ENCODE measurements at regions not wholly inside any gene's neighbourhood (a gene's known extent, or its start where the extent isn't known, plus 50 kb on each side); places are given as distances from the start of the nearest gene placed in this dataset.

DNA sequence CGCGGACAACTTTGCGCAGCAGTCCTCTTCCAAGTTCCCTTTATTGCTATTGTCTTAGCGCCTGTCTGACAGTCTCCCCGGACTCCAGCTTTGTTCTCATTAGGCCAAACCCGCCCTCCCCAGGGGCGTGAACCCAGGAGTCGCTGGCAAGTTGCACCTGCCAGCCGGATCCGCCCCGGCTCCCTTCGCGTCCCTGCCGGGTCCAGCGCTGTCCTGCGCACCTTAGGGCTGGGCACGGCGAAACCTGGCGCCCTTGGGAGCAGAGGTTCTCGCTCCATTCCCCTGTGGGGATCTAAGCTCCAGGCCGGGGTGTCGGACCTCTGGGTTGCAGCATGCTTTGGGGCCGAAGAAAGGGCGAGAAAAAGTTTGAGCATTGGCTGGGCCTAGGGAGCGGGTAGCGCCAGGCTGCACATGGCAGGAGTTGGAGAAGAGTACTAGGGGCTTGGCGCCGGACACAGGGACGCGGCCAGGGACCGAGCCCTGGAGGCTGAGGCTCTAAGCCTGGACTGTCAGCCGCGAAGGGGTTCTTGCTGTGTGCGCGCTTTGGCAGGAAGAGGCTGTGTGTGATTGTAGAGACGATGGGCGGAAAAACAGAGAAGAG is 335.1 kb upstream of the THRB start:
- H3K4me1 Mint-ChIP-seq (ENCODE audit: low read depth): no peaks in the 10 kb centered on the region
- DNase-seq (no peak), ATAC-seq (no peak)
- intact Hi-C loops (cut with micrococcal nuclease): no loop called here
- no peak overlapping the region for H3K27ac Mint-ChIP-seq
- no peak overlapping the region for H3K4me3 Mint-ChIP-seq
- H3K9me3 Mint-ChIP-seq: no peaks in the 10 kb centered on the region
- ChIA-PET CTCF (no interaction called here), POLR2A (no interaction called here)
- H3K27me3 Mint-ChIP-seq: peaks cover 34% of the 10 kb centered on the region
- TF ChIP-seq, protein P1, sequence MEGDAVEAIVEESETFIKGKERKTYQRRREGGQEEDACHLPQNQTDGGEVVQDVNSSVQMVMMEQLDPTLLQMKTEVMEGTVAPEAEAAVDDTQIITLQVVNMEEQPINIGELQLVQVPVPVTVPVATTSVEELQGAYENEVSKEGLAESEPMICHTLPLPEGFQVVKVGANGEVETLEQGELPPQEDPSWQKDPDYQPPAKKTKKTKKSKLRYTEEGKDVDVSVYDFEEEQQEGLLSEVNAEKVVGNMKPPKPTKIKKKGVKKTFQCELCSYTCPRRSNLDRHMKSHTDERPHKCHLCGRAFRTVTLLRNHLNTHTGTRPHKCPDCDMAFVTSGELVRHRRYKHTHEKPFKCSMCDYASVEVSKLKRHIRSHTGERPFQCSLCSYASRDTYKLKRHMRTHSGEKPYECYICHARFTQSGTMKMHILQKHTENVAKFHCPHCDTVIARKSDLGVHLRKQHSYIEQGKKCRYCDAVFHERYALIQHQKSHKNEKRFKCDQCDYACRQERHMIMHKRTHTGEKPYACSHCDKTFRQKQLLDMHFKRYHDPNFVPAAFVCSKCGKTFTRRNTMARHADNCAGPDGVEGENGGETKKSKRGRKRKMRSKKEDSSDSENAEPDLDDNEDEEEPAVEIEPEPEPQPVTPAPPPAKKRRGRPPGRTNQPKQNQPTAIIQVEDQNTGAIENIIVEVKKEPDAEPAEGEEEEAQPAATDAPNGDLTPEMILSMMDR (IDR thresholded peaks at IDR 0.05): no peak
- H3K36me3 Mint-ChIP-seq (ENCODE audit: low read depth): no peaks in the 10 kb centered on the region

DNA sequence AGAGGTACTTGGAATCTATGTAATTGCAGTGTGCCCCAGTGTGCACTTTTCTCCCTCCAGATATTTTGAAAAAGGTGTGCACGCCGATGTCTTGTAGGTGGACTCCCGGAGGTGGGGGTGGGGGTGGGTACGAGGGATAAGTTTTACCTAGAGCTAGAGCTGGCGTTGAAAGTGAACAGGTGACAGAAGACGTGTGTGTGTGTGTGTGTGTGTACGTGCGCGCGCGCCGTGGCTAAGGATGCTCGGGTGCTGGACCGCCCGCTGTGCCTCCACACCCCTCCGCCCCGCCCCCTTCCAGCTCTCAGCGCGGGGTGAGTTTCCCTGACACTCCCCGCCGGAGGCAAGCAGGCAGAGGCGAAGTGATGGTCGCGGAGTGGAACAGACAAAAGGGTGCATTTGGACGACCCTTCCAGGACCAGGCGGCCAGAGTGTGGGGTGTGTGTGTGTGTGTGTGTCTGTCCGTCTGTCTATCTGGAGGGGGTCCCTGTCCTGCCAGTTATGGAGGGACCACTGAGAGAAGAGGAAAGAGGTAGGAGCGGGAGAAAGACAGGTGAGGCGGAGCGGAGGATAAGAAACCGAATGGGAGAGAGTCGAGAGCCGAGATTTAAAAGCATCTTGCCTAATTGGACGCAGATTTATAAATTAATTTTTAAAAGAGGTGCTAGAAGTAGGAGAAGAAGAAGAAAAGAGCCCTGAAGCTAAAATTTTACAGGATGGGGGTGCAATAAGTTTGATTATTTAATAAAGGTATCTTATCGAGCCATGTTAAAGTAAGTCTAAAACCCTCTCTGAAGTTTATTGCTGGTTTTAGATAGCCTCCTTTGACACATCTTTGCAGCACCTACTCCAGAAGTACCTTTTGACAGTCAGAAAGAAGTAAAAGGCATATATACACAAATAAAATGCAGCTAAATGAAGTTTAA is 335.8 kb upstream of the THRB start:
- no peak overlapping the region for H3K4me3 Mint-ChIP-seq
- intact Hi-C loops (cut with micrococcal nuclease): no loop called here
- peaks cover 33% of the 10 kb centered on the region for H3K27me3 Mint-ChIP-seq
- DNase-seq: no peak
- no peak for ATAC-seq
- no peaks in the 10 kb centered on the region for H3K9me3 Mint-ChIP-seq
- TF ChIP-seq, protein P1 (IDR thresholded peaks at IDR 0.05): no peak
- no peaks in the 10 kb centered on the region for H3K4me1 Mint-ChIP-seq (ENCODE audit: low read depth)
- no peak overlapping the region for H3K27ac Mint-ChIP-seq
- ChIA-PET POLR2A (no interaction called here), CTCF (no interaction called here)
- no peaks in the 10 kb centered on the region for H3K36me3 Mint-ChIP-seq (ENCODE audit: low read depth)

DNA sequence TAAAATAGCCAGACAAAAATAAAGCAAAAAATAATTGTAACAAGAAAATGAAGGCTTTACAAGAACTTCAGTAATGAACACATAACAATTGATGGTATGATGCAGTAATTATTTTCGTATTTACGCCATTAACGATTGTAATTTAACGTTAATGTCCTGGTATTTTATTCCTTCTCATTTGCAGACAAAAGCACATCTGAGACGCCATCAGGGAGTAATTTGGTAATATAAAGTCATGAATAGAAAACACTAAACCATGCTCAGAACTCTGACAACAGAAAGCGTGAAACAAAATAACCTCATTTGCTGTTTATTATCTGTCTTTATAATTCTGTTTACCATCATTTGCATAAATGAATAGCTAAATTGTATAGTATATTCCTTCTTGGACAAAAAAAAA is 336.6 kb upstream of the THRB start:
- no peaks in the 10 kb centered on the region for H3K9me3 Mint-ChIP-seq
- H3K36me3 Mint-ChIP-seq (ENCODE audit: low read depth): no peaks in the 10 kb centered on the region
- peaks cover 33% of the 10 kb centered on the region for H3K27me3 Mint-ChIP-seq
- ChIA-PET POLR2A (no interaction called here), CTCF (no interaction called here)
- H3K4me1 Mint-ChIP-seq (ENCODE audit: low read depth): no peaks in the 10 kb centered on the region
- no peak overlapping the region for H3K4me3 Mint-ChIP-seq
- TF ChIP-seq, protein P1 (IDR thresholded peaks at IDR 0.05): no peak
- ATAC-seq: no peak
- intact Hi-C loops (cut with micrococcal nuclease): no loop called here
- no peak overlapping the region for H3K27ac Mint-ChIP-seq
- no peak for DNase-seq

DNA sequence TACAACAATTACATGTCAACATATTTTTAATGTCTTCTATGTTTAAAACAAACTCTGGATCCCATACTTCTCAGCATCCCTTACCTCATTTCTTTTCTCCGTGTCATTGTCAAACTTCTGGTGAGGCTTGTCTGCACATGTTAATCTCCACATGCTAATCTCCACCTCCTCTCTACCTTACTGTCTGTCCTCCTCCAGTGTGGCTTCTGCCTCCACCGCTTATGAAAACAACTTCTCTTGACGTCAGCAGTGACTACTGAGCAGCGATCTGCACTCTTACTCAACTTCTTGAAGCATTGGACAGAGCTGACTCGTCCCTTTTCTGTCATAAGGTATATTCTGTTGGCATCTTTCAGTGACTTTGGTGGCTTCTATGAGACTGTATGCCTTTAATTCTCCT is 338.2 kb upstream of the THRB start:
- ChIA-PET CTCF (no interaction called here), POLR2A (no interaction called here)
- H3K27me3 Mint-ChIP-seq: peaks cover 24% of the 10 kb centered on the region
- TF ChIP-seq, protein P1 (IDR thresholded peaks at IDR 0.05): no peak
- H3K9me3 Mint-ChIP-seq: no peaks in the 10 kb centered on the region
- H3K27ac Mint-ChIP-seq: no peak overlapping the region
- no peaks in the 10 kb centered on the region for H3K36me3 Mint-ChIP-seq (ENCODE audit: low read depth)
- no peak overlapping the region for H3K4me3 Mint-ChIP-seq
- ATAC-seq: no peak
- intact Hi-C loops (cut with micrococcal nuclease): no loop called here
- no peak for DNase-seq
- H3K4me1 Mint-ChIP-seq (ENCODE audit: low read depth): no peaks in the 10 kb centered on the region

DNA sequence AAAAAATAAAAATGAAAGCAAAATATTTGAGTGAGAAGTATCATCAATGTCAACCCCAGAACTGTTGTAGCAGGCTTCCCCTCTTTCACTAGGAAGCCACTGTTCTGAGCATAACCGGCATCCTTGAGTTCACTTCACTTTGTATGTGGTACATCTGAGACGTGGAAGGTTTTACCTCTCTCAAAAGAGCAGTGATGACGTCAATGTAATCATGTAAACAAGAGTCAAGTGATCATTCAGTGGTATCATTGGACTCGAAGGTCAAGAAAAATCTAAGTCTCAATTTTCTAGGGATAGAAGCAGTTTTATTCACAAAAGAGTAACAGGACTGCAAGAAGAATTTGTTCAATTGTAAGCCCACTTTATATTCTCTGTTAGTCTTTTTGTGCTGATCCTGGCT is 339.8 kb upstream of the THRB start:
- ATAC-seq (no peak), DNase-seq (no peak)
- H3K36me3 Mint-ChIP-seq (ENCODE audit: low read depth): no peaks in the 10 kb centered on the region
- CTCF ChIA-PET: no interaction called here
- H3K9me3 Mint-ChIP-seq: no peaks in the 10 kb centered on the region
- POLR2A ChIA-PET: no interaction called here
- H3K4me1 Mint-ChIP-seq (ENCODE audit: low read depth): no peaks in the 10 kb centered on the region
- intact Hi-C loops (cut with micrococcal nuclease): no loop called here
- peaks cover 14% of the 10 kb centered on the region for H3K27me3 Mint-ChIP-seq
- H3K27ac Mint-ChIP-seq: no peak overlapping the region
- no peak overlapping the region for H3K4me3 Mint-ChIP-seq
- TF ChIP-seq, protein P1 (IDR thresholded peaks at IDR 0.05): no peak

Data from activated CD8-positive, alpha-beta T cell treated with anti-CD3 and anti-CD28 coated beads for 36 hours (primary cell).